Endothelial cell (in vitro differentiated cells): ENCODE measurements at regions not wholly inside any gene's neighbourhood (a gene's known extent, or its start where the extent isn't known, plus 50 kb on each side); places are given as distances from the start of the nearest gene placed in this dataset.

Source experiments
- DNase-seq: peaks from one replicate; pipeline ENCODE4 v3.0.0; 2021; ENCODE audit warnings: low spot score
- H3K27ac Mint-ChIP-seq: one replicate; pipeline ENCODE4 v1.8.0; 2021; ENCODE audit warnings: mixed read lengths, inconsistent platforms; ENCODE audit not compliant: unreplicated experiment
- H3K27me3 Mint-ChIP-seq: one replicate; pipeline ENCODE4 v1.8.0; 2021; ENCODE audit warnings: mild to moderate bottlenecking, moderate library complexity, mixed read lengths, inconsistent platforms; ENCODE audit not compliant: unreplicated experiment
- H3K36me3 Mint-ChIP-seq: one replicate; pipeline ENCODE4 v1.8.0; 2021; ENCODE audit warnings: mild to moderate bottlenecking, low read depth, mixed read lengths, inconsistent platforms; ENCODE audit not compliant: unreplicated experiment
- H3K4me1 Mint-ChIP-seq: one replicate; pipeline ENCODE4 v1.8.0; 2021; ENCODE audit warnings: mild to moderate bottlenecking, mixed read lengths, inconsistent platforms; ENCODE audit not compliant: unreplicated experiment
- H3K4me3 Mint-ChIP-seq: one replicate; pipeline ENCODE4 v1.8.0; 2021; ENCODE audit warnings: mild to moderate bottlenecking, mixed read lengths, inconsistent platforms; ENCODE audit not compliant: unreplicated experiment
- H3K9me3 Mint-ChIP-seq: one replicate; pipeline ENCODE4 v1.8.0; 2021; ENCODE audit warnings: mixed read lengths, inconsistent platforms; ENCODE audit not compliant: unreplicated experiment
- TF ChIP-seq, protein P1 (sequence below): fragments of 200-600 bp; sonication (generic); IDR thresholded peaks from one replicate; pipeline ENCODE4 v1.5.0; 2021; ENCODE audit warnings: antibody characterized with exemption; ENCODE audit not compliant: unreplicated experiment

DNA sequence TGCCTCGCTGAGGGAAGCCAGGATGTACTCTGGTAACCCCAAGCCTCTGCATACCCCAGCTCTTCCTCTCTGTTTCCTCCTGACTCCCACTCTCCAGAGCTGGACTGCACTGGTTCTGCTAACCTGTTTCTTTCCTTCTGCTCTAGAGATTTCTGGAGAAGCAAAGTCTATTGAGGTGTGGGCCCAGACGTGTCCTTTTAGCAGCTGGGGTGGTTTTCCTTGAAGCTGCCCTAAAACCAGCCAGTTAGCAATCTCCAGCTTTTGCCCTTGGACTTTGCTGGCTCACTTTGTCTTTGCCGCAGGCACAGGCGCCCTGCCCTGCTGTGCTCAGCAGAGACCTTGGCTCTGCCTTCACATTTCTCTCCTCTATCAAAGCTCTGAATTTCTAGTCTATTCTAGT lies 171.8 kb upstream of the IVNS1ABP start:
- Mint-ChIP-seq H3K27ac (no peak overlapping the region), H3K4me1 (peaks cover 6% of the 10 kb centered on the region), H3K36me3 (no peaks in the 10 kb centered on the region), H3K9me3 (no peaks in the 10 kb centered on the region), H3K4me3 (no peak overlapping the region), H3K27me3 (peaks cover 4% of the 10 kb centered on the region)
- TF ChIP-seq, protein P1, sequence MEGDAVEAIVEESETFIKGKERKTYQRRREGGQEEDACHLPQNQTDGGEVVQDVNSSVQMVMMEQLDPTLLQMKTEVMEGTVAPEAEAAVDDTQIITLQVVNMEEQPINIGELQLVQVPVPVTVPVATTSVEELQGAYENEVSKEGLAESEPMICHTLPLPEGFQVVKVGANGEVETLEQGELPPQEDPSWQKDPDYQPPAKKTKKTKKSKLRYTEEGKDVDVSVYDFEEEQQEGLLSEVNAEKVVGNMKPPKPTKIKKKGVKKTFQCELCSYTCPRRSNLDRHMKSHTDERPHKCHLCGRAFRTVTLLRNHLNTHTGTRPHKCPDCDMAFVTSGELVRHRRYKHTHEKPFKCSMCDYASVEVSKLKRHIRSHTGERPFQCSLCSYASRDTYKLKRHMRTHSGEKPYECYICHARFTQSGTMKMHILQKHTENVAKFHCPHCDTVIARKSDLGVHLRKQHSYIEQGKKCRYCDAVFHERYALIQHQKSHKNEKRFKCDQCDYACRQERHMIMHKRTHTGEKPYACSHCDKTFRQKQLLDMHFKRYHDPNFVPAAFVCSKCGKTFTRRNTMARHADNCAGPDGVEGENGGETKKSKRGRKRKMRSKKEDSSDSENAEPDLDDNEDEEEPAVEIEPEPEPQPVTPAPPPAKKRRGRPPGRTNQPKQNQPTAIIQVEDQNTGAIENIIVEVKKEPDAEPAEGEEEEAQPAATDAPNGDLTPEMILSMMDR: no peak
- no peak for DNase-seq

DNA sequence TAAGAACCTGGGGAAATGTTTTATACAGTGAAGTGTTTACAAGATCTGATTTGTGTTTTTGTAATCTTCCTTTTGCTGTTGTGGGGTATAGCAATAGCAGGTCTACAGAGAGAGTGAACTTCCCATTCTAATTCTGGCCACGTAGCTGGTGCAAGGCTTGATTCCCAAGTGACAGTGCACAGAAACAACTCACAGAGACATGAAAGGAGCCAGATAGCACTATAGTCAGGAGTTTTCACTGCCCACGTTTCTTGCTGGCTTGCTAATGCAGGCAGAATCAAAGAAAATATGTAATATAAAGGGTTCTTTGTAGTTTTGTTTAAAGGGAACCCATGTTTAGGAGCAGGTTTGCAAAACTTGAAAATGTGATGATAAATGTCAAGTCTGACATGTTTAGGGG lies 170.9 kb upstream of the IVNS1ABP start:
- no peak for DNase-seq
- TF ChIP-seq, protein P1: no peak
- peaks cover 6% of the 10 kb centered on the region for H3K4me1 Mint-ChIP-seq
- peaks cover 4% of the 10 kb centered on the region for H3K27me3 Mint-ChIP-seq
- H3K36me3 Mint-ChIP-seq: no peaks in the 10 kb centered on the region
- H3K9me3 Mint-ChIP-seq: no peaks in the 10 kb centered on the region
- no peak overlapping the region for H3K4me3 Mint-ChIP-seq
- H3K27ac Mint-ChIP-seq: no peak overlapping the region

DNA sequence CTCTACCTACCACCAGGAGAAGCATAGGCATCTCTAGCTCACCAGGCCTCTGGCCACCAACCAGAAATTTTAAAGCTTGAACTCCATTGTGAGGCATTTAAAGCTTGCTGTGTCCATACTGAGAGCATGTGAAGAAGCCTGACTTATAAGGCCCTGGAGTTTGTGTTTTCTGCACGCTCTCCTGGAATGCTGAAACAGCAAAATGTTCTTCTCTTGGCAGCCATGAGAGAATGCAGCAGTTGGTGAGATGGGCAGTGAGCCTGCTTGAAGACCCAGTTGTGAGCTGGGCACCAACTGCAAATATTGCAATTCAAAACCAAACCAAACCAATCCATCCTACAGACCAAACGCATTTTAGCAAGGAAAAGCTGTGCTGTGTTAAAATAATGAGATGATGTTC lies 170.0 kb upstream of the IVNS1ABP start:
- H3K4me1 Mint-ChIP-seq: peaks cover 6% of the 10 kb centered on the region

DNA sequence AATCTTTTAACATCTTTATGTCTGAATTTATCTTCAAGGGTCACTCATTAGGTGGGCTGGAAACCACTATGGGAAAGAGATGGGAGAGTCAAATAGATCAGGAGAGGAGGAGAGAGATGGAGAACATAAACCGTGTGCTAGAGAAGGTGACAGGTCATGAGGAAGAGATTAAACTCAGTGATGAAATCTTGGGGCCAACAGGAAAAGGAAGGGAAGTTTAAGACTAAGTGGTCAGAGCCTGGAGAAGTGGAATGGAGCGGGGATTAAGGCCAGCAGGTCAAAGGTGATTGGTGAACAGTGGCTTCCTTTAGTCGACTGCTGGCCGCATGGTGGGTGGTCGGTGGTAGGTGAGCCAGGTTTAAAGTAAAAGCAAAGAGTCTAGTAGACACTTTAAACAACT lies 169.3 kb upstream of the IVNS1ABP start:
- H3K27ac Mint-ChIP-seq: no peak overlapping the region
- H3K36me3 Mint-ChIP-seq: no peaks in the 10 kb centered on the region
- no peaks in the 10 kb centered on the region for H3K9me3 Mint-ChIP-seq
- no peak overlapping the region for H3K4me3 Mint-ChIP-seq
- peaks cover 4% of the 10 kb centered on the region for H3K27me3 Mint-ChIP-seq
- H3K4me1 Mint-ChIP-seq: peaks cover 6% of the 10 kb centered on the region
- TF ChIP-seq, protein P1: no peak
- DNase-seq: no peak

More for the DNA sequence above, 170.0 kb upstream of the IVNS1ABP start:
- TF ChIP-seq, protein P1: no peak
- no peaks in the 10 kb centered on the region for H3K36me3 Mint-ChIP-seq
- no peak overlapping the region for H3K4me3 Mint-ChIP-seq
- H3K27me3 Mint-ChIP-seq: peaks cover 4% of the 10 kb centered on the region
- DNase-seq: no peak
- H3K9me3 Mint-ChIP-seq: no peaks in the 10 kb centered on the region
- H3K27ac Mint-ChIP-seq: no peak overlapping the region

DNA sequence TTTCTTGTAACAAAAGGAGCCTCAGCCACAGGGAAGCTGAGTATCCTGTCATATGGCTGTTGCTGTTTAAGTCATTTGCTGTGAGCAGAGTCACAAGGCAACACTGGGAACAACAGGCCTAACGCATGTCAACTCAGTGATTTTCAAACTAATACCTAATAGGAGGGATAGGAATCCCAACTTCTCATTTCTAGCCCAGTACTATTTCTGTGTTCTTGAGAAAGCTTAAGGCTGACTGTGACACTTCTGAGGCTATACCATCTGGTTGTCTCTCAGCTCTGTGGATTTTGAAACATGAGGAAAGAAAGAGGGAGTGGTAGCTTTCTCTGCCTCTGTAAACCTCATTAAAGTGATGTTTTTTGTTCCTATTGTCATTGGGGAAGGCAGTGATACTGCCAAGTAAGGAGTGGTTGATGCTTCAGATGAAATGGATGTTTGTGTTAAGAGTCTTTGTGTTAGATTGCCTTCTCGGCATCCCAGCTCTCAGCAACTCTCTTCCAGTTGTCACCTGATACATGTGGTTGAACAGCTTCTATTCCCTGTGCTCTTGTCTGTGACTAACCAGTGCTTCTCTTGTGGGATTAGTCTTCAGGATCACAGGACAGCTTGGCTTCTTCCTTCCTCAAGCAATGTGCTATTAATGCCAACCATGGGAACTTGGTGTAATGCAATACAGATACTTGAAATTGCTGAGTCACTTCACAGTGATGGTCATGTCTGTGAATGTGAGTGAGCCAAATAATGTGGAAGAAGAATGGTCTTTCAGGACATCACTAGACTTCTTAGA lies 166.8 kb upstream of the IVNS1ABP start:
- TF ChIP-seq, protein P1: no peak
- Mint-ChIP-seq H3K4me3 (no peak overlapping the region), H3K9me3 (no peaks in the 10 kb centered on the region), H3K27ac (no peak overlapping the region), H3K4me1 (peaks cover 3% of the 10 kb centered on the region), H3K27me3 (no peaks in the 10 kb centered on the region), H3K36me3 (no peaks in the 10 kb centered on the region)
- DNase-seq: no peak
